Stimulated activated CD8-positive, alpha-beta memory T cell treated with anti-CD3 and anti-CD28 coated beads, Interleukin-7, amount 100 ng/mL, for 1 hour (primary cell): ENCODE measurements at regions not wholly inside any gene's neighbourhood (a gene's known extent, or its start where the extent isn't known, plus 50 kb on each side); places are given as distances from the start of the nearest gene placed in this dataset.
"Not testable (repeated sequence)": the region's sequence is repeated elsewhere in the genome, so short reads cannot be mapped to it uniquely, and the experiment has no call there.

Source experiments
- DNase-seq, 2 donors: peaks; one replicate each; pipeline ENCODE4 v3.0.0-alpha.2; 2020; ENCODE audit warnings: low read depth in 2 of 2

DNA sequence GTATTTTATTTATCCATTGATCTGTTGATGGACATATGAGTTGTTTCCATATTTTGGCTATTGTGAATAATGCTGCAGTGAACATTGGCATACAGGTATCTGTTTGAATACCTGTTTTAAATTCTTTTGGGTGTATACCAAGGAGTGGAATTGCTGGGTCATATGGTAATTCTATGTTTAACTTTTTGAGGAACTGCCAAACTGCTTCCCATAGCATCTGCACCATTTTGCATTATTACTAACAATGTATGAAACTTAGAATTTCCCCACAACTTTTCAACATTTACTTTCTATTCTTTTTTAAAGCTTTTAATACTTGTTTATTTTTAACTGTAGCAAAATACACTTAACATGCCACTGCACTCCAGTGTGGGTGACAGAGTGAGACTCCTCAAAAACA lies 57.0 kb upstream of the MSN start:
- DNase-seq, result no peak

DNA sequence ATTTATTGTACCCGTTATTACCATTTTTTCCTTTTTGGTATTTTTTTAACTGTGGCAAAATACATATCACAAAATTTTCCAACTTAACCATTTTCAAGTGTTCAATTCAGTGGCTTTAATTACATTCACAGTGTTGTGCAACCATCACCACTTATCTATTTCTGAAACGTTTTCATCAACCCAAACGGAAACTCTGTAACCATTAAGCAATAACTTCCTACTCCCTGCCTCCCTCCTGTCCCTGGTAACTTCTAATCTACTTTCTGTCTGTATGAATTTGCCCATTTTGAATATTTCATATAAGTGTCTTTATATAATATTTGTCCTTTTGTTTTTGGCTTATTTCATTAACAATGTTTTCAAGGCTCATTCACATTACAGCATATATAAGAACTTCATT lies 57.4 kb upstream of the MSN start:
- DNase-seq, result no peak

DNA sequence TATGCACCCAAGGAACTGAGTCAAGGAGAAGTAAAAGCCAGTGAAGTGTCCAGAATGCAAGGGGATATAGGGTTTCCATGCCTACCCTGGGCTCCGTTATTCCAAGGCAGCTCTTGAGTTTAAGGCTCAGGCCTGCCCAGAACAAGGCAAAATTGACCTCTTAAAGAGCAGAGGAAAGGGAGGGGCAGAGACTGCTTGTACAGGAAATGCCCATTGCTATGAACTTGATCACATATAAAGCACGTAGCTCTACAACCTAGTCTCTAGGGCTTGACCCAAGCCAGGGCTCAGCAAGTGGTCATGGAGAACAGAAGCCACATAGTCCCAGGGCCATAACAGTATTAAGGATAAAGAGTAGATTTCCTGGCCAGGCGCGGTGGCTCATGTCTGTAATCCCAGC lies 58.2 kb upstream of the MSN start:
- no peak for DNase-seq

- no peak for DNase-seq
Measured at GRCh38 chrX:65608026-65608425, 59.4 kb upstream of the MSN start.

DNA sequence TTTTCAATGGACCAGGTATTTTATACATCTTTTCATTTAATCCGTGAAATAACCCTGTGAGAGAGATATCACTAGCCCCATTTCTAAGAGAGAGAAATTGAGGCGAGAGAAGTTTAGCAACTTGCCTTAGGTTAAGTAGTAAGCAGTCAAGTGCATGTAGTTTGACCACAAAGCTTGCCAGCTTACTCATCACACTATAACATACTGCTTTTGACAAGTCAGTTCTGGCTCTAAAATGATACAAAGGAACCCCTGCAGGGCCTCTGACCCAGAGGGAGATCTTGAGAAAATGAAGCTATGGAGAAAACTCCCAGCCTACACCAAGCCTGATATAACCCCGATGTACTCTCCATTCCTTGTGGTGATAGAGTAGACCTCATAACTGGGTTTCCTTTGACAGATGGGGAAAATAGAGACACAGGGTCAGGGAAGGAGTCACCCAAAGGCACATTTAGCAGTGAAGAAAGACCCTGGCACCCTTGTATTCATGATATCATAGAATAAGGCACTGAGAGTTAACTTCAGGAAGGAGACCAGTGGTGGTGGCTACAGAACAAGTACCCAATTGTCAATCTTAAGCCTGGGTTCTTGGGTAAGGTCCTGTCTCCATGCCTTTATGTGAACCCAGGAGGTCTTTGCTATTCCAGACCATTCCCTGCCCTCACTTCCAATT lies 60.2 kb upstream of the MSN start:
- DNase-seq, result no peak

- no peak for DNase-seq
Measured at GRCh38 chrX:65602221-65602560, 65.3 kb upstream of the MSN start.

GRCh38 chrX:65601530-65602220 lies 65.8 kb upstream of the MSN start:
- DNase-seq, result peak in 1 of 2 donors; percentile 27

- no peak for DNase-seq
Measured at GRCh38 chrX:65601126-65601525, 66.3 kb upstream of the MSN start.

DNA sequence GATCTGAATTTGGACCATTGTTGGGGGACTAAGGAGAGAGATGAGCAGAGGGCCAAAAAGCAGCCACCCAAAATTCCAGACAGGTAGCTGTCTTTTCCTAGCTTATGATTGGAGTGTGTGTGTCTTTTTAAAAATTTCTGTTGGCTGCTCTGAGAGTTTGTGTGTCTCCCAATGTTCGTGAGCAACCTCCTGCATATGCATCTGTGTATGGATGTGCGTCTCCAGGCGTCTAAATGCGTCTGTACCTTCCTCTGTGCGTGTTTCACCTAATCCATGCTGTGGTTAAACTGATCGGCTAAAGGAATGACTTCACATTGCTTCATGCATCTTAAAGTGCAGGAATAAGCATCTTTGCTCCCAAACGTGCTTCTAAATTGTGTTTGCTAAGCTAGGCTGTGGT lies 65.5 kb upstream of the LAS1L start:
- DNase-seq, result no peak

DNA sequence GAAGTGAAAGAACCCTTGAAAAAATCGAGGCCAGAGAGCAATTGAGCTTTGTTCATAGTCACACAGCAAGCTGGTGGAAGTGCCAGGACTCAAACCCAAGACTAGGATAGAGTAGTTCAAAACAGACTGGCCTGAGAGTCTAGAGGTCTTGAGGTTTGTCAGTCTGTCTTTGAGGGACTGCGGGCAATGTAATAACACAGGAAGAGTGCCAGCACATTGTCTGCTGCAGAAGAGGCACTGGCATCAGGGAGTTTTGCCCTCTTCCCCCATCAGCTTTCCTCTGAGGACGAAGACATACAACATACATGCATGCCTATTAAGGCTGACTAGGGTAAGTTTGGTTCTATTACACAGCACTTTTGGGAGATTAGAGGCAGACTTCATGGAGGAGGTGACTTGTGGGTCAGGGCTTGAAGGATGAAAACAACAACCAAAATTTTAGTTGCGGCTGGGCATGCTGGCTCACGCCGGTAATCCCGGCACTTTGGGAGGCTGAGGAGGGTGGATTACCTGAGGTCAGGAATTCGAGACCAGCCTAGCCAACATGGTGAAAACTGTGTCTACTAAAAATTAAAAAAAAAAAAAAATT lies 64.1 kb upstream of the LAS1L start:
- DNase-seq, result no peak

- DNase-seq, result peak; percentile 18 to 24
Measured at GRCh38 chrX:65596270-65597034, 61.9 kb upstream of the LAS1L start.

DNA sequence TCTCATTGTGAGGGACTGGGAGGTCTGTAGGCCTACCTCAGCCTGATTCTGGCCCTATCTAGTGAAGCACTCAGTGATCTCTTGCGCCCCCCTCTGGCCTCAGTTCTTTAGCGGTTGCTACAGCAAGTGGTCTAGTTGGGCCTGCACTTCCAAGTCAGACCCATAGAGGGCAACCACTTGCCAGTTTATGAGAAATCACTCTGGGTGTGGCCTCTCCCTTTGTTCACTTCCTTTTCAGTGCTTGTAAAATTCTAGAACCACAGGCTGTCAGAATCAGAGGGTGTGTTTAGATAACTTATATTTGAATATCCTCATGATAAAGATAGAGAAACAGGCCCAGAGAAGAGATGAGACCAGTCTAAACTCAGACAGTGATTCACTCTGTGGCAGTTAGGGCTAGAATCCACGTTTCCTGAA lies 60.9 kb upstream of the LAS1L start:
- peak; percentile 82 to 85 for DNase-seq

DNA sequence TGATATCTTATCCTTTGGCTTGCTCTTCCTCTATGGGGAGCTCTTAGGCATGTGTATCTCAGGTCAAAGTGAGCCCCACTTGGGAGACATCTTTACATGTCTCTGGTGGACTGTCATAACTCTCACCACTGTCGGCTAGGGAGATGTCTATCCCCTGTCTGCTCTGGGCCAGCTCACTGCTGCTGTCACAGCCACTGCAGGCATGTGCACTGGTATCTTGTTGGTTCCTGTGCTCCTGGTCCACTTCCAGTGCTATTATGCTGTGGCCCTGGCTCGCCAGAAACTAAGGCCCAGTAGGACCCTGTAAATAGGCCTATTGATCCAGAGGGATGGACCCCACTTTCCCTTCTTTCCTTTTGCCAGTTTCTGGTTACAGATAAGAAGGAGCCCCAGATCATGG lies 56.6 kb upstream of the LAS1L start:
- DNase-seq, result no peak

- DNase-seq, result no peak
Measured at GRCh38 chrX:65589304-65589703, 54.7 kb upstream of the LAS1L start.

DNA sequence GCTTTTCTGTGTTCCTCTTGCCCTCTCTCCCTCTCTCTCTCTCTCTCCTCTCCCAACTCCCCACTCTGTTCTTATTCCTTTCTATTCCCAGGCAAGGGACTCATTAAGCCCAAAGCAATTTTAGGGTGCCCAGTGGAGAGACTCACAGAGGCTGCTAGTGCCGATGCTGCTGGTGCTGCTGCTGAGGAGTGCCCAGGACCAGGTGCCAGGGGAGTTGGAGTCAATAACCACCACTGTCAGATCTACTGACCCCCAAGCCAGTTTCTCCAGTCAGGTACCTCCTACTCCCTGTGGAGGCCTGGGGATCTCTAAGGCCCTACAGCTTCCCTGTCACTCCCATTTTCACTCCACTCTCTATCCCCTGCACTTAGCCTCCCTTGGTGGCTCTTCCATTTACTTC lies 54.2 kb upstream of the LAS1L start:
- no peak for DNase-seq

GRCh38 chrX:65587616-65588526 lies 53.3 kb upstream of the LAS1L start:
- DNase-seq, result no peak

DNA sequence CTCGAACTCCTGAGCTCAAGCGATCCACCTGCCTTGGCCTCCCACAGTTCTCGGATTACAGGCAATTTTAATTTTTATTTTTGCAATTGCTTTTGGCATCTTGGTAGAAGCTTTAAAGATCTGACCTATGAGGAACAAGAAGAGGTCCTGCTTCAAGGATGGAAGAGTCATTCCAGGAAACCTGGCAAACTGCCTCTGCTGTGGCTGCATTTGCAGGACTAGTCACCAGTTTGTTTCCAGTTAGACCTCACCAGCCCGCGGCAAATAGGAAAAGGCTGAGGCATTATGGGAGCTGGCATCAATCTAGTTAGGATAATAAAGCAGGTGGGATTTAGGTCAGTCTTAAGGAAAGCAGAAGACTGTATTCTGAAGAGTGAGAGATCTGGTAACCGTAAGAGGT lies 51.9 kb upstream of the LAS1L start:
- DNase-seq, result no peak

- DNase-seq, result not testable (repeated sequence)
Measured at GRCh38 chrX:65585226-65585625, 50.6 kb upstream of the LAS1L start.
